ENCODE measurements at regions not wholly inside any gene's neighbourhood (a gene's known extent, or its start where the extent isn't known, plus 50 kb on each side); places are given as distances from the start of the nearest gene placed in this dataset.
"Not testable (repeated sequence)": the region's sequence is repeated elsewhere in the genome, so short reads cannot be mapped to it uniquely, and the experiment has no call there.

- Histone ChIP-seq H3K9ac (ENCODE audit: low read length) (no peak overlapping the region), H3K9me2 (replicated peaks; ENCODE audit: insufficient read depth, low read length) (no peaks in the 10 kb centered on the region), H3K27ac (ENCODE audit: low read length) (no peak overlapping the region), H3K9me3 (replicated peaks; ENCODE audit: insufficient read depth, low read length) (no peaks in the 10 kb centered on the region), H2AFZ (ENCODE audit: low read length) (no peak overlapping the region), H3K4me1 (ENCODE audit: low read length) (no peaks in the 10 kb centered on the region), H4K20me1 (ENCODE audit: insufficient read depth, low read length) (no peaks in the 10 kb centered on the region), H3K79me2 (ENCODE audit: low read length) (no peaks in the 10 kb centered on the region), H3F3A (ENCODE audit: insufficient read depth, low read length) (no peaks in the 10 kb centered on the region), H3K4me2 (ENCODE audit: low read depth, low read length) (no peak overlapping the region), H3K27me3 (replicated peaks; ENCODE audit: insufficient read depth, low read length) (no peaks in the 10 kb centered on the region), H3K4me3 (ENCODE audit: low read length) (no peak overlapping the region), H3K36me3 (replicated peaks; ENCODE audit: insufficient read depth, low read length) (no peaks in the 10 kb centered on the region)
- no peak for DNase-seq
- no peak for TF ChIP-seq CTCF (IDR thresholded peaks at IDR 0.05; ENCODE audit: low read length)
- no peak for TF ChIP-seq EZH2 (optimal IDR thresholded peaks at IDR 0.05; ENCODE audit: low read depth, low read length)
- TF ChIP-seq EZH2phosphoT487 (IDR thresholded peaks at IDR 0.05; ENCODE audit: low read length): no peak
These were observed 60.5 kb upstream of the OLIG2 start for GRCh38 chr21:32965129-32965680.

- no peaks in the 10 kb centered on the region for H3K4me1 ChIP-seq (ENCODE audit: low read length)
- H4K20me1 ChIP-seq (ENCODE audit: insufficient read depth, low read length): no peaks in the 10 kb centered on the region
- no peaks in the 10 kb centered on the region for H3K9me3 ChIP-seq (replicated peaks; ENCODE audit: insufficient read depth, low read length)
- H3K9me2 ChIP-seq (replicated peaks; ENCODE audit: insufficient read depth, low read length): no peaks in the 10 kb centered on the region
- no peak overlapping the region for H2AFZ ChIP-seq (ENCODE audit: low read length)
- H3K27me3 ChIP-seq (replicated peaks; ENCODE audit: insufficient read depth, low read length): no peaks in the 10 kb centered on the region
- no peak for DNase-seq
- no peaks in the 10 kb centered on the region for H3K79me2 ChIP-seq (ENCODE audit: low read length)
- H3K4me3 ChIP-seq (ENCODE audit: low read length): no peak overlapping the region
- H3K27ac ChIP-seq (ENCODE audit: low read length): no peak overlapping the region
- no peak overlapping the region for H3K4me2 ChIP-seq (ENCODE audit: low read depth, low read length)
- H3F3A ChIP-seq (ENCODE audit: insufficient read depth, low read length): no peaks in the 10 kb centered on the region
- H3K36me3 ChIP-seq (replicated peaks; ENCODE audit: insufficient read depth, low read length): no peaks in the 10 kb centered on the region
- no peak overlapping the region for H3K9ac ChIP-seq (ENCODE audit: low read length)
- no peak for TF ChIP-seq EZH2phosphoT487 (IDR thresholded peaks at IDR 0.05; ENCODE audit: low read length)
- no peak for TF ChIP-seq EZH2 (optimal IDR thresholded peaks at IDR 0.05; ENCODE audit: low read depth, low read length)
- TF ChIP-seq CTCF (IDR thresholded peaks at IDR 0.05; ENCODE audit: low read length): no peak
These were observed 59.6 kb upstream of the OLIG2 start for GRCh38 chr21:32966120-32966519.

GRCh38 chr21:32968103-32968502 is 57.6 kb upstream of the OLIG2 start:
- not testable (repeated sequence) for H3K4me2 ChIP-seq (ENCODE audit: low read depth, low read length); H3K36me3 ChIP-seq (replicated peaks; ENCODE audit: insufficient read depth, low read length); H3K27ac ChIP-seq (ENCODE audit: low read length); H3K9ac ChIP-seq (ENCODE audit: low read length); H3K79me2 ChIP-seq (ENCODE audit: low read length); H4K20me1 ChIP-seq (ENCODE audit: insufficient read depth, low read length); H3K4me1 ChIP-seq (ENCODE audit: low read length); H3K27me3 ChIP-seq (replicated peaks; ENCODE audit: insufficient read depth, low read length); H3K9me3 ChIP-seq (replicated peaks; ENCODE audit: insufficient read depth, low read length); H3K9me2 ChIP-seq (replicated peaks; ENCODE audit: insufficient read depth, low read length); H3K4me3 ChIP-seq (ENCODE audit: low read length); H3F3A ChIP-seq (ENCODE audit: insufficient read depth, low read length); DNase-seq; H2AFZ ChIP-seq (ENCODE audit: low read length)

- no peak overlapping the region for H2AFZ ChIP-seq (ENCODE audit: low read length)
- no peak for DNase-seq
- no peak for TF ChIP-seq EZH2 (optimal IDR thresholded peaks at IDR 0.05; ENCODE audit: low read depth, low read length)
- TF ChIP-seq CTCF (IDR thresholded peaks at IDR 0.05; ENCODE audit: low read length): no peak
- no peak for TF ChIP-seq EZH2phosphoT487 (IDR thresholded peaks at IDR 0.05; ENCODE audit: low read length)
- no peaks in the 10 kb centered on the region for H3K4me1 ChIP-seq (ENCODE audit: low read length)
- no peaks in the 10 kb centered on the region for H3K79me2 ChIP-seq (ENCODE audit: low read length)
- no peaks in the 10 kb centered on the region for H4K20me1 ChIP-seq (ENCODE audit: insufficient read depth, low read length)
- no peaks in the 10 kb centered on the region for H3K27me3 ChIP-seq (replicated peaks; ENCODE audit: insufficient read depth, low read length)
- H3K36me3 ChIP-seq (replicated peaks; ENCODE audit: insufficient read depth, low read length): no peaks in the 10 kb centered on the region
- H3K4me3 ChIP-seq (ENCODE audit: low read length): no peak overlapping the region
- no peak overlapping the region for H3K27ac ChIP-seq (ENCODE audit: low read length)
- H3K4me2 ChIP-seq (ENCODE audit: low read depth, low read length): no peak overlapping the region
- no peak overlapping the region for H3K9ac ChIP-seq (ENCODE audit: low read length)
- no peaks in the 10 kb centered on the region for H3K9me3 ChIP-seq (replicated peaks; ENCODE audit: insufficient read depth, low read length)
- no peaks in the 10 kb centered on the region for H3F3A ChIP-seq (ENCODE audit: insufficient read depth, low read length)
- H3K9me2 ChIP-seq (replicated peaks; ENCODE audit: insufficient read depth, low read length): no peaks in the 10 kb centered on the region
These were observed 51.1 kb upstream of the OLIG2 start for GRCh38 chr21:32974653-32975052.
